Dermis microvascular lymphatic vessel endothelial cell (primary cell): ENCODE measurements at regions not wholly inside any gene's neighbourhood (a gene's known extent, or its start where the extent isn't known, plus 50 kb on each side); places are given as distances from the start of the nearest gene placed in this dataset.

Experiments used
- DNase-seq, 2 donors: peaks; one replicate each; pipeline versions ENCODE4 v3.0.0 to v3.0.0-alpha.2; 2010; ENCODE audit warnings: low read depth in 2 of 2

DNA sequence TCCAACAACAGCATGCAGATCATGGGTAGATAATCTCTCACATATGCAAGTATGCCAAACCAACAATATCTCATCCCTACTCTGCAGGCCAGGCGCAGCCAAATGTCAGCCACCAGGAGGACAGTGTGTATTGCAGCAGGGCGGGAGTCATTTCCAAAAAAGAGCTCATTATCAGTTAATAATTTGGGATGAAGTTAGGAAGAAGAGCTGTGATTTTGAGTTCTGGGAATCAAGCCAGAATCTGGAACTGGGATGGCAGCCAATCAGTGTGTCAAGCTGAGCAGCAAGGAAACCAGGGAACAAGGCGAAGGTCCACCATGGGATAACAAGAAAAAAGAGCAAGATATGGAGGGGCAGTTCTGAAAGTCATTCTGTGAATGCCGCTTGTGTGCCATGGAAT lies 88.2 kb upstream of the CAMK2D start:
- DNase-seq = peak in 1 of 2 donors; percentile 9

DNA sequence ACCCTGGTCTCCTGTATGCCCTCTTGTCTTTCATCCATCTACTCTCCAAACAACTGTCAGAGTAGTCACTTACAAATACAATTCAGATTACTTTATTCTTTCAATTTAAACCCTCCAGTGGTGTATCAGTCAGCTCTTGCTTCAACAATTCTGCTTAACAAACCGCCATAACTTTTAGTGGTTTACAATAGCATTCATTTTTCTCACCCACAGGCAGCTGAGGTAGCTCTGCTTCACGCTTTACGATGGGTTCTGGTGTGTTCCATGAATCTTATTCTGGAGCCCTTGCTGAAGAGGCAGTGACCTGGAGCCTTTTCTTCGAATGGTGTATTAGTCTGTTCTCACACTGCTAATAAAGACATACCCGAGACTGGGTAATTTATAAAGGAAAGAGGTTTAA lies 86.2 kb upstream of the CAMK2D start:
- DNase-seq = no peak

DNA sequence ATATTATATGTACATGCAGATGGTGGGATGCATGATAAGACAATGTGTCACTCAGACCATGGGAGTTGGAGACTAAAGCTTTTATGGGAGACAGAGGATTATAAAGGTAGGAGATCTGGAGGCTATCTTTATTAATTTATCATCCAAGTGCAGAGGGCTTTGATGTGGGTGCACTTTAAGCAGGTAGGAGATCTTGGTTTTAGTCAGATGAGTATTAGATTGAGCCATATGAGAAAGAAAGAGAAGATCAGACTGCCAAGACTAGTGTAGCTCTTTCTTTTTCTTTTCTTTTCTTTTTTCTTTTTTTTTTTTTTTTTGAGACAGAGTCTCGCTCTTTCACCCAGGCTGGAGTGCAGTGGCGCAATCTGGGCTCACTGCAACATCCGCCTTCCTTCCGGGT lies 84.9 kb upstream of the CAMK2D start:
- DNase-seq = no peak

DNA sequence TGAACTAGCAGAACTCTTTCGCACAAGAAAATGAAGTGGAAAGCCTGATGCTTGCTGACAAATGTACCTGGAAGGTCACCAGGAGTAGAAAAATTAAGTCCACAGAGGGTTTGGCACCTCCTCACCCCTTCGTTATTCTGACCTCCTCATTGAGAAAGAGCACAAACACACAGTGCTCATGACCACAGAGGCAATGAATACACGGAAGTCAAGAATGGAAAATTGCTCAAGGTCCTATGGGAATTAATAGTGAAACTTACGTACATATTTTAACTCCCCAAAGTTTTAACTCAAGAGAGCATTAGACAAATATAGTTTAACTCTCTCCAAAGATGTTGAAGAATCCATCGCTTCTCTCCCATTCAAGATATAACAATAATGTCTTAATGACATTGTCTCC lies 83.6 kb upstream of the CAMK2D start:
- peak in 1 of 2 donors; percentile 2 for DNase-seq

DNA sequence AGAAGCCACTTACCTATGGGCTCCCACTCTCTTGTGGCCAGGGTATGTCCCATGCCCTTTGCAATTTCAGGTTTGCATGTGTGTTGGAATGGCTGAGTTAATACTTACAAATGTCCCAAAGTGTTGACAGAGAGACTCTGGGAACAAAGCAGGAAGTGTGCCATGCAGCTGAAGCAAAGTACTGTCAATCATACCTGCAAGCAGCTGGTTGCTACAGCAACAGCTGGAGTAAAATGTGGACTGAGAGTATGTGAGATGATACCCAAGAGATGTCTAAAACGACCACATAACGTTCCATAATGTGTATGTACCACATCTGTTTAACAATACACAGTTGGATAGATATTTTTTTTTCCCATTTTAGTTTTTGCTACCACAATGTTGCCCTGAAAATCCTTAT lies 82.8 kb upstream of the CAMK2D start:
- DNase-seq = no peak

DNA sequence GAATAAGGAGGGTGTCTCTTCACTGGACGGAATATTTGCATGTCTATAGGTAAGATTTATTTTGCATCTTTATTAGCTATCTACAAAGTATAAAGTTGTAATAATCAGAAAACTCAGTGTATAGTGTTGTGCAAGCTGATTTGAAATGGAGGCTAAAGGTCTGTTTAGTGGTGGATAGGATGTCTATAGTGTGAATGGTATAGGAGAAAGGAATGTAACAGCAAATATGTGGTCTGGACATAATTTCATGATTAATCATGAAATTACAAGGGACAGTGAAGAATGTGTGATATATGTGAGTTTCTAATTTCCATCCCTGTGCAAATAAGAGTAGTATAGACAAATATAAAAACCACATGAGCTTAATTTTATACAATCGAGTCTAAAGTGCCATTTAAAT lies 79.3 kb upstream of the CAMK2D start:
- DNase-seq = no peak

DNA sequence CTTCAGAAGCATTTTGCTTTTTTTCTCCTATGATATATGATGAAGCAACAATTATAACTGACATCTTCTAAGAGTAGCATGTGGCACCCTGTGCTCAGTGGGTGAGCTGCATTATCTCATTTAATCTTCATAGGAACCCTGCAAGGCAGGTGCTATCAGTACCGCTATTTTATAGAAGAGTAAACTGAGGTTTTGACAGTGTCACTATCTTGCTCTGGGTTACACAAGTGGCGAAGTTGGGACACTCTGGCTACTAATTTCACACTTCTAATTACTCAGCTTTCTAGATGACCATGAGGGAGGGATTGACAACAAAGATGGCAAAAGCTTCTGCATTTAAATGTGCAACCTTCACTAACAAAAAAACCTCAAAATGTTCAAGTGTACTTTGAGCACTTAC lies 76.9 kb upstream of the CAMK2D start:
- DNase-seq = no peak

DNA sequence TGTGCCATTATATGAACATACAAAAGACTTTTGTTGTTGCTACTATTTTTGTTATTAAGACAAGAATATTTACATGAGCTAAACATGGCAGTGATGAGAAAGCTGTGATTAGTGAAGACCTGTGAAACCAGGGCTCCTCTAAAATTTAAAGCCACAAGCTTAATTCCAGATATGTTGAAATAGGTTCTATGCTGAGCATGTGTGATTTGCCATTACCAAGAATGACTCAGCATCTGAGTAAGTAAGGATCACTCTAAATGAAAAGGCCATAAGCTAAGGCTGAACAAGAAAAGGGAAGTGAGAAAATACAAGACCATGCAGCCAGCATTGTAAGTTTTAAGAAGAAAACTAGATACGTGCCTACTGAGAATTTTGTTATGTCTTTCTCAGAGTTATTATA lies 75.9 kb upstream of the CAMK2D start:
- DNase-seq = peak in 1 of 2 donors; percentile 49

DNA sequence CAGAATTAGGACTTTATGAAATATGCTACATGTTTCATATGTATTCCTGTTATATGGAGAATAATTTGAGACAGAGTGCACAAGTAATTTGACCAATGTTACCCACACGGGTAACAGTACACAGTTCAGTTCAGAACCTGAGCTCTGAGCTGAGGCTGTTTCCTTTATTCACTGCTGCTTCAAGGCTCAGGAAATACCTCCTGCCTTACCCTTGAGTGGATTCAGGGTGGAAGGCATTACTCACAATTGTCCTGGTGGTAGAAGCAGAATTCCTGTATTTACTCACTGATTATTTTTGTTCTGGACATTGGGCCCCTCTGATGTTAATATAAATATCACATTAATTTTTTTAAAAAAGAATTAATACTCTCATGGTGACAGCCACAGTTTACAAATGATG lies 73.5 kb upstream of the CAMK2D start:
- peak in 1 of 2 donors; percentile 73 for DNase-seq

DNA sequence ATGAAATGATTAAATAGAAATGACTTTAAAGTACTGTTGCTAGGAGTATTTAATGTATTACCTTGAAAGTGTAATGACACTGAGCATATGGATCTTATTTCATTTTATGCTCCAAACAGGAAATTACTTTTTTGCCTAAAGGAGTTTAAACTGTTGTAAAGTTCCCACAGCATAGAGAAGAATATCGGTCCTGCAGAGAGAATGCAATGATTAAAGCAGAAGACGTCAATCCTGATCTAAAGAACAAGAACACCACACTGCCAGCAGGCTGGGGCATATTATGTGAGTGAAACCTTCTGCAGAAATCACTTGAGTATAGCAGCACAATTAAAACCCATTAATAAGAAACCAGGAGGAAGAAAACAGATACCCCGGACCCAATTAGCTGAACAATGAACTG lies 72.8 kb upstream of the CAMK2D start:
- no peak for DNase-seq

DNA sequence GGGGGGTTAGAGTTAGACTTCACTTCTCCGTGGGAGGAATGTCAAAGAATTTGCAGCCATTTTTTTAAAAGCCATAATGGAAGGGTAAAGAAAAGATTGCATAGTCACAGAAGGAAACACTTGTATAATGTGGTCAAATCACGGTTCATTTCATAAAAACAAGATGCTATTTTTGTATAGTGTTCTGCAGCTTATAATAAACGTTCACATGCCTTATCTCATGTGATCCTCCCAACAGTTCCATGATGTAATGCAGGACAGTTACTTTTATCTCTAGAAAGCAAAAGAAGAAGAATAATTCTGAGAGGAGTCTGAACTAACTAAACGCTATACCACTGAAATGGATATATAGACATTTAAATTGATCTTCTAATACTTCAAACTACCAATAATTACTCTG lies 71.3 kb upstream of the CAMK2D start:
- DNase-seq = no peak

DNA sequence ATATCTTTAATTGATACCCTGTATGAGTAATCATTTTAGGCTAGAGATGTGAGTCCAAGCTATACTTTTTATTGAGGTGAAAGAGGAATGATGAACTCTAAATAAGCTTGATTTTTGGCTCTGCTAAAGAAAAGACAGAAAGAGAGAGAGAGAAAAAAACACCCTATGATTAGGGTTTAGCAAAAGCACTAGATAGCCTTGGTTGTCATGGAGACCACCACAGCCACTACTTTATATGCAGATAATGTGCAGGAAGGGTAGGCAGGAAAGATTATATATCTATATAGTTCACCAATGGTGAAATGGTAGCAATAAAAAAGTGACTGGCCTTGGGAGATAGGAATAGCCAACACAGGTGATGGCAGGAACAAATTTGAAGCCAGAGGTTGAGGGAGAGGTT lies 69.9 kb upstream of the CAMK2D start:
- DNase-seq = no peak

DNA sequence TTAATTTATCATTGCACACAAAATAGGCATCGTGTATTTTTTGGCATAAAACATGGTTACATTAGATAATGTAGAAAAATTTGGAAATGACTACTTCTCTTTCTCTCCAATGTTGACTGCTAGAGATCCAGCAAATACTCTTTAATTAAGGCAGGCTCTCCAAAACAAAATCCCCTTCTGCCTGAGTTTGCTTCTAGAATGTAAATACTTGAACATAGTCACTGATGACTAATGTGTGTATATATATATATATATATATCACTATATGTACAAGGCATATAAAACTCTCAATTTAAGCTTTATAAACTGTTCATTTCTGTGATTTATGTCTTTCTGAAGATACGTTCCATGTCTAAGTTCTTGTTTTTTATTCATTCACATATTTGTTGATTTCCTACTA lies 67.2 kb upstream of the CAMK2D start:
- no peak for DNase-seq

DNA sequence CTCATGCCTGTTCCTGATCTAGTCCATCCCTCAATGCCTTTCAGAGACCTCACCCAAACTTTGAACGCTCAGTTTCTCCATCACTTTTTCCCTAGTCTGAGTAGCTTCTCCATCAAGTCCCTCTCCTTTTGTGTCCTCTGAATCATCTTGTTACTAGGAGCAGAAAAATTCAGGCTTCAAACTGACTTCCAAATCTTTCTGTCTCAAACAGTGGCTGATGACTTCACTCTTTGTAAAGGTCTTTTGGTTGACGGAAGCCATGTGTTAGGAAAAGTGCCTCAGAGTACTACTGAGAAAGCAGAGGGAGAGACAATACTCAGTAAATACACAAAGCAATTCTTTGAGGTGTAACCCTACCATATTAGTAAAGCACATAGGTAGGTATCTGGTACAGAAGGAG lies 65.7 kb upstream of the CAMK2D start:
- no peak for DNase-seq

DNA sequence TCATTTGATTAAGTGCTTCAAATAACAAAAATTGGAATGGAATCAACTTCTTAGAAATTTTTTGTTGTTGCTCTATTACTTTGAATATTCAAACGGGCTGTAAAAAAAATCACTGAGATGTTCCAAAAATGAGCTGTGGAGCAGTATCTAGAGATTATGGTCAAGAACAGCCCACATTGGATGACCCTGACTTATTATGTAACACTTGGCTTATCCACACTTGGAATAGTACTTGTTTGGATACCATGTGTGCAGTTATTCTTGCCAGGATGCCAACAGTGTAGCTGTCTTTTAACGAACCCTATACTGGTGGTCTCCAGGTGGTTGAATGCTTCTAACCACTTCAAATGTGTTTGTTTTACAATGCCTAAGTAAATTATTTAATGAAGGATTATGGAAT lies 64.9 kb upstream of the CAMK2D start:
- DNase-seq = no peak

DNA sequence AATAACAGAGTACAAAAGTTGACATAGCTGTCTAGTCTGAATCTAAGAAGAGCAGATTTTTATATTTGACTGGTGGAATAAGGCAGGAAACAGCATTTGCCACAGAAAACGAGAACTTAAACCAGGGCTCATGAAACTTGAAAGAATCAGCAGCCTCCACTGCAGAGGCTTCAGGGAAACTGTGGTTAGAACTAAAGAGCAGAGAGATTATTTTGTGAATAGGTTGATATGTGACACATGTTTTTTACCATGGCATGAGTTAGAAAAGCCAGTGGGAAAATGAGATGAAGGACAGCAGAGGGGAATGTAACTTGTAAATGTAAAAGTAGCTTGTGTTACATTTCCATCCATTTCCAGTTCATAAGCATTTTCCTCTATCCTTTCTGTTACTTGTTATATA lies 63.7 kb upstream of the CAMK2D start:
- no peak for DNase-seq

DNA sequence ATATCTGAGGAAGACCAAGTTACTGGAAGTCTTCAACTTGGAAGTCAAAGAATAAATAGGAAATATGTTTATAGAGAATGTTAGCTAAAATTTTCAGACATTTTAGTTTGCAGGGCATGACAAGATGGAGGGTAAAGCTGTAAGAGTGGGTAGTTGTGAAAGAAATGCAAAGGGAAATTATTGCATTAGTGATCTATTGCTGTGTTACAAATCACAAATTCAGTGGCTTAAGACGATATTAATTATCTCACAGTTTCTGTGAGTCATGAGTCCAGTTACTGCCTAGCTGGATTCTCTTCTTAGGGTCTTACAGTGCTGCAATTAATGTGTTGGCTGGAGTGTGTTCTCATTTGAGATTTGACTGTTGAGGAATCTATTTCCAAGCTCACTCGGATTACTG lies 62.9 kb upstream of the CAMK2D start:
- DNase-seq = no peak

DNA sequence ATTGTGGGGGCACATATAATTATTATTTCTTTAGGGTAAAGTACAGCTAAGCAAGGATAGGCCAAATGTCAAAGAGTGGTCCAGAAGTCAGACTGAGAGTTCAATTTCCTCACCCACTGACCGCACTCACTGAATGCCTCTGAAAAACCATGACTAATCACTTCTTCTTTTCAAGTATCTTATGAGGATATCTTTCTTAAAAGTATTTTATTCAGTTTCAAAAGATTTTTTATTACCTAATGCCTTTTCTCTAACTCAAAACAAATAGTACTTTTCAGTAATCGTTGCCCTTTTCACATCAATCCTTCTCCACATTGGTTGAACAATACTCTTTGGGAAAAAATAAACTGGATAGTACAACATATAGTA lies 61.7 kb upstream of the CAMK2D start:
- no peak for DNase-seq

DNA sequence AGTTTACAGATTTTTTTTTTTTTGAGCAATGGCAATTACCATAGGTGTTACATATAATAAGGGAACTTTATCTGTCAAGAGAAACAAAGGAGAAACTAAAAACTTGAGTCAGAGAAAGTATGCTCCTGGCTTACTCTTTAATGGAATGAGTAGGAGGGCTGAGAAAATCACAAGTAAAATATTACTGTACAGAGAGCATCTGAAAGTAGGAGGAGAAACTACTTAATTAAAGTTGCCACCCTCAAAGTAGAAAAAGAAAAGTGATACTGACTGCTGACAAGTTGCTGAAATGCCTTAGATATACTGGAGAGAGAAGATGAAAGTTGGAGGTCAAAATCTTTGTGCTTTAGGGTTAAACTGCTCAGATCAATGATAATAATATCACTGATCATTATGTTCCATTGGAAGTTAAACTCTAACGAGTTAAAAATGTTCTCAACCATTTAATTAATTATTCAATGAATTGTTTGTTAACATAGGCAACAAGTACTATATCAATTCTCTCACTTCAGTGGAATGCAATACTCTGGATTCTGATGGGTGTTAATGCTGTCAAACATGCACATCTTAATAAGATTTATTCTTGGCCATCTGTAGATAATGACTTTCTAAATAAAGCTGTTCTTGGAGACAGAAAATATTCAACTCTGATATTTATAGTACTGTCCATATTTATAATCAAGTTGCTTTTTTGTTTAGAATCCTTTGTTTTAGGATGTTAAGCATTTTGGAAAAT lies 61.2 kb upstream of the CAMK2D start:
- no peak for DNase-seq

DNA sequence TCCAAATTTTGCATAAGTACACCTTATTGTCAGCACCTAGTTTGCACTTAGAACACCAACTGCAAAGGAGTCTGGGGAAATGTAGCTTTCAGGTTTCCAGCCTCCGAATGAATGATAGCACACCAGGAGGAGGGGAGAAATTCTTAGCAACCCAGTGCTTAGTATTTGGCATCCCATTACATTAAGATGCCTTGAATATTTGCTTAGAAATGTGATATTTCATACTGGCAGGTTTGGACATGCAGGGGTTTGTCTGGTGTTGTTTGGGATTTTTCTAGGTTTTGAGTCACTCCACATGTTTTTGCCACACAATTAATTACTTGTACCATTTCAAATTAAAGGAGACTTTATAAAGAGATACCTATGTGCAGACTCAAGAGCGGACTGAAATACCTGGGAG lies 60.3 kb upstream of the CAMK2D start:
- no peak for DNase-seq

DNA sequence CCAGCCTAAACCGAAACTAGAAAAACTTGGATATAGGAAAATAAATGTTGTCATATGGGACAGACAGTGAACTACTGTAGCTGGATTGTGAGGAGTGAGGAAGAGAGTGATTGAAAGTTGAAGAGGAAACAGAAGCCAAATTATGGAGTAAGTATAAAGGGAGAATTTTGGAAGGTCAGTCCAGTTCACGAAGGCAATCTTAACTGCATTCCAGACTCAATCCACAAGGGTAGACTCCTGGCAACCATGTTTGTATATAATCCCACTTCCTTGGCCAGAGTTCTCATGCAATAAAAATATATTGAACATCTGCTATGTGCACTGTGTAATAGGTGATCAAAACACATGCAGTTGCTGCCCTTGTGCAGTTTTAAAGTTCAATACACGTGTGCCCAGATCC lies 58.6 kb upstream of the CAMK2D start:
- no peak for DNase-seq

DNA sequence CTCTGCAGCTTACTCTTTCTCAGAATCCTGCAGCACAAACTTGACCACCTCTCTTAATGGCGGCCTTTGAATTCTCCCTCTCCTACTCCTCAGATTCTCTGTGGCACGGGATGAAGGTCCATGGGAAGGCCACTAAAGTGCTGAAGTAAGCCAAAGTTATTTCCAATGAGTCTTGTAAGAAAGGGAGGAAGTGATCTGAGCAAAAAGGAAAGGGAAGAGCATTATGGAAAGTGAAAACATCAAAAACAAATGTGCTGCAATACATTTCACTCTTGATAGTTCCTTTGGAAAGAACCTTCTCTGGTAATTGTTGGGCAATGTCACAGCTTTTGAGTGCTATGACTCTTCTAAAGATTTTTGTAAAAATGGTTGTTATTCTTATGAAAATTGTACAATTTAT lies 54.3 kb upstream of the CAMK2D start:
- peak in 1 of 2 donors; percentile 58 for DNase-seq

DNA sequence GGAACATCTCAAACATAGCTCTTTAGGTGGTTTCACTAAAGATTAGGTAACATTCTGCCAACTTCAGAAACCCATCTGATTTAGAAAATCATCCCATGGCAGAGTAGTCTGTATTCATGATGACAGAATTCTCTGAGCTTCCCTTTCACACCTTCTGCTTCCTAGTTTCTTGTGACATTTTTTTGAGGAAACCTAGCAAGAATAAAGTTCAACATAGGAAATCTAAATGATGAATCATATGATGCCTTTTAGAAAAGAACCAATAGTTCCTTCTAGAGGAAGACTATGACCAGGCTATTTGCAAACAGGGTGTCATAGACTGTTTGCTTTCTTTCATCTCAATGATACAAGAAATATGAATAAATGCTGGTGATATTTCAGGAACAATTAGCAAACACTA lies 49.8 kb upstream of the CAMK2D start:
- no peak for DNase-seq
